AG10803 (cell line): ENCODE measurements at regions not wholly inside any gene's neighbourhood (a gene's known extent, or its start where the extent isn't known, plus 50 kb on each side); places are given as distances from the start of the nearest gene placed in this dataset.
"Not testable (repeated sequence)": the region's sequence is repeated elsewhere in the genome, so short reads cannot be mapped to it uniquely, and the experiment has no call there.

Experiments
- DNase-seq: peaks from one replicate; pipeline ENCODE4 v3.0.0; 2010; ENCODE audit warnings: low read depth
- H3K4me3 ChIP-seq: 2 replicates; pipeline ENCODE4 v1.5.1; 2011; ENCODE audit warnings: mild to moderate bottlenecking, low read length, control low read depth
- TF ChIP-seq, protein P1 (sequence below): conservative IDR thresholded peaks from 2 replicates; pipeline ENCODE4 v1.5.1; 2011; ENCODE audit warnings: mild to moderate bottlenecking, low read length, control low read depth, inconsistent platforms

GRCh38 chr5:152723482-152723881 is 318.4 kb upstream of the NMUR2 start:
- H3K4me3 ChIP-seq: no peak overlapping the region
- TF ChIP-seq, protein P1, sequence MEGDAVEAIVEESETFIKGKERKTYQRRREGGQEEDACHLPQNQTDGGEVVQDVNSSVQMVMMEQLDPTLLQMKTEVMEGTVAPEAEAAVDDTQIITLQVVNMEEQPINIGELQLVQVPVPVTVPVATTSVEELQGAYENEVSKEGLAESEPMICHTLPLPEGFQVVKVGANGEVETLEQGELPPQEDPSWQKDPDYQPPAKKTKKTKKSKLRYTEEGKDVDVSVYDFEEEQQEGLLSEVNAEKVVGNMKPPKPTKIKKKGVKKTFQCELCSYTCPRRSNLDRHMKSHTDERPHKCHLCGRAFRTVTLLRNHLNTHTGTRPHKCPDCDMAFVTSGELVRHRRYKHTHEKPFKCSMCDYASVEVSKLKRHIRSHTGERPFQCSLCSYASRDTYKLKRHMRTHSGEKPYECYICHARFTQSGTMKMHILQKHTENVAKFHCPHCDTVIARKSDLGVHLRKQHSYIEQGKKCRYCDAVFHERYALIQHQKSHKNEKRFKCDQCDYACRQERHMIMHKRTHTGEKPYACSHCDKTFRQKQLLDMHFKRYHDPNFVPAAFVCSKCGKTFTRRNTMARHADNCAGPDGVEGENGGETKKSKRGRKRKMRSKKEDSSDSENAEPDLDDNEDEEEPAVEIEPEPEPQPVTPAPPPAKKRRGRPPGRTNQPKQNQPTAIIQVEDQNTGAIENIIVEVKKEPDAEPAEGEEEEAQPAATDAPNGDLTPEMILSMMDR: no peak
- DNase-seq: no peak

GRCh38 chr5:152730176-152730575 is 325.1 kb upstream of the NMUR2 start:
- DNase-seq: no peak
- TF ChIP-seq, protein P1: no peak
- no peak overlapping the region for H3K4me3 ChIP-seq

DNA sequence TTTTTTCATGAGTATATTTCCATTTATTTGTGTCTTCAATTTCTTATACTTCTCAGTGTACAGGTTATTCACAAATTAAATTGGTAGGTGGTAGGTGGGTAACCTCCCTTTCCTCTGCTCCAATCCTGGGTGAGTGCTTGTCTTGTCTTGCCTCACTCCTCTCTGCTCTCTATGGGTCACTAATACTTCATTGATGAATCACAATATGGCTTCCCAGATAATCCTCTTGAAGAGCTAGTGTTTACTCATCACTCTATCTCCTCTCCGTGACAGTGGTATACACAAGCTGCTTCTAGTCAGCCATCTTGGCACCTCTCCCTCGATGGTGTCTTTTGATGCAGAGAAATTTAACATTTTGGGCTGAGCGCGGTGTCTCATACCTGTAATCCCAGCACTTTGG is 331.8 kb upstream of the NMUR2 start:
- TF ChIP-seq, protein P1: no peak
- no peak overlapping the region for H3K4me3 ChIP-seq
- DNase-seq: no peak

DNA sequence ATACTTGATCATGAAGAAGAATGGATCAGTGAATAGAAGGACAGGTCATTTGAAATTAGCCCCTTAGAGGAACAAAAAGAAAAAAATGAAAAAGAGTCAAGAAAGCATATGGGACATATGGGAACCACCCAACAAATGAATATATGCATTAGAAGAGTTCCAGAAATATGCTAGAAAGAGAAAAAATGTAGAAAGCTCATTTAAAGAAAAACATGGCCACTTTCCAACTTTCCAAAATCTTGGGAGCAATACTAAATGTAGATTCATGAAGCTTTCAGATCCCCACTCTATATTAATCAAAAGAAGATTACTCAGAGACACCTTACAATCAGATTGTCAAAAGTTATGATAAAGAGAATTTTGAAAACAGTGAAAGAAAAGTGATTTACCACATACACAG is 334.8 kb upstream of the NMUR2 start:
- no peak for DNase-seq
- TF ChIP-seq, protein P1: no peak
- no peak overlapping the region for H3K4me3 ChIP-seq

- H3K4me3 ChIP-seq, DNase-seq: not testable (repeated sequence)
These were observed 336.0 kb upstream of the NMUR2 start for GRCh38 chr5:152741126-152741525.

- not testable (repeated sequence) for DNase-seq, H3K4me3 ChIP-seq
These were observed 382.7 kb upstream of the NMUR2 start for GRCh38 chr5:152787709-152788217.

- TF ChIP-seq, protein P1: no peak
- no peak overlapping the region for H3K4me3 ChIP-seq
- no peak for DNase-seq
These were observed 396.8 kb upstream of the NMUR2 start for GRCh38 chr5:152801886-152802285.

- TF ChIP-seq, protein P1: no peak
- H3K4me3 ChIP-seq: no peak overlapping the region
- no peak for DNase-seq
These were observed 399.1 kb upstream of the NMUR2 start for GRCh38 chr5:152804179-152804578.
